ENCODE measurements at regions not wholly inside any gene's neighbourhood (a gene's known extent, or its start where the extent isn't known, plus 50 kb on each side); places are given as distances from the start of the nearest gene placed in this dataset.
"Not testable (repeated sequence)": the region's sequence is repeated elsewhere in the genome, so short reads cannot be mapped to it uniquely, and the experiment has no call there.

DNA sequence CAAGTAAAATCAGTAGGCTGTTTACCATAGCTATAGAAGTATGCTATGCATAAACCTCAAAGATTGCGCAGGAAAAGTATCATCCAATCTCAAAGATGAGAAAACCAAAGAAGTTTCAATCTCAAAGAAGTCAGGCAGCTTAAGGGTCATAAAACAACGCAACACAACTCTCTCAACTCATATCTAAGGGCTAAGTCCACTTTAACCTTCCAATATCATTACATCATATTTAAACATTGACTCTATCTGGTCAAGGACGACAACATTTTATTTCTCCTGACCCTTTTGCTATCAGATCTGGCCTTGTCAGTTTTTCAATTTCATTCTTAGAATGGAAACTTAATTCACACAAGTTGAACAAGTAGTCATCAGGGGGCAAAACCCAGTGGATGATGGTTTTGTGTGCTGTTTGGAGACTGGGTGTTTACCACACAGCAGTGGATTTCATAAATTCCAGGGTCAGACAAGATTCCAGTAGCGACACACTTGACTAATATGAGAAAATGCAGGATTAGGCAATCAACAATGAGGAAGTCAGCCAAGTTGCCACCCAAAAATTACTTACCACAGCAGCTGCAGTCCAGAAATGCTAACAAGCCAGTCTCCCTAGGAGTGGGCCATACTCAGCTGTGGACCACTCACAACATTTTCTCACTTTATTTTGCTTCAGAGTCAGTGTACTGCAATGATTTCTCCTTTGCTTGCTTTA lies 108.7 kb upstream of the NBPF26 start:
- TF ChIP-seq, protein P1, sequence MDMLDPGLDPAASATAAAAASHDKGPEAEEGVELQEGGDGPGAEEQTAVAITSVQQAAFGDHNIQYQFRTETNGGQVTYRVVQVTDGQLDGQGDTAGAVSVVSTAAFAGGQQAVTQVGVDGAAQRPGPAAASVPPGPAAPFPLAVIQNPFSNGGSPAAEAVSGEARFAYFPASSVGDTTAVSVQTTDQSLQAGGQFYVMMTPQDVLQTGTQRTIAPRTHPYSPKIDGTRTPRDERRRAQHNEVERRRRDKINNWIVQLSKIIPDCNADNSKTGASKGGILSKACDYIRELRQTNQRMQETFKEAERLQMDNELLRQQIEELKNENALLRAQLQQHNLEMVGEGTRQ (IDR thresholded peaks at IDR 0.05; ENCODE audit: borderline replicate concordance, low read depth, low read length): not testable (repeated sequence)
- TF ChIP-seq CTCF (IDR thresholded peaks at IDR 0.05); SIN3A (IDR thresholded peaks at IDR 0.05; ENCODE audit: borderline replicate concordance, low read depth, low read length); FOXJ3 (CRISPR knock-in tag; IDR thresholded peaks at IDR 0.05): not testable (repeated sequence)

Data from SK-N-SH (cell line).